Endothelial cell of umbilical vein (primary cell): ENCODE measurements at regions not wholly inside any gene's neighbourhood (a gene's known extent, or its start where the extent isn't known, plus 50 kb on each side); places are given as distances from the start of the nearest gene placed in this dataset.

Source experiments
- BruUV-seq: library from RNA; stranded (reverse); fragments of 400-500 nt; replicated peaks from 2 replicates; lab custom pipeline; 2021; lab: Mats Ljungman, UMichigan
- CTCF ChIA-PET: fragments of 300-600, 350-600 bp; sonication (Branson Sonifier 250); formaldehyde crosslinking; loops from one replicate; lab custom pipeline; 2021; ENCODE audit warnings: antibody characterized with exemption, inconsistent platforms; lab: Charles Lee
- POLR2A ChIA-PET: fragments of 300-600, 350-600 bp; sonication (Branson Sonifier 250); formaldehyde crosslinking; loops from one replicate; lab custom pipeline; 2021; ENCODE audit warnings: antibody characterized with exemption, inconsistent platforms; lab: Charles Lee
- DNase-seq: peaks from one replicate; pipeline ENCODE4 v3.0.0-alpha.2; 2011; ENCODE audit warnings: low read depth, low spot score
- FAIRE-seq: peaks from 2 replicates; lab custom pipeline; 2011; peaks lifted over from hg19 to GRCh38; lab: Jason Lieb, UNC
- H2AFZ ChIP-seq: 2 replicates; pipeline ENCODE4 v1.6.0; 2012; ENCODE audit warnings: low read depth, low read length, control low read depth, inconsistent platforms
- H3K27ac ChIP-seq: 2 replicates; pipeline ENCODE4 v1.5.1; 2011; ENCODE audit warnings: low read depth, mild to moderate bottlenecking, control low read depth, low read length, moderate library complexity; ENCODE audit not compliant: insufficient read depth
- H3K27me3 ChIP-seq, 2 experiments: 2 replicates each; pipeline versions ENCODE4 v1.6.0 to v1.6.1; 2011; ENCODE audit warnings: low read length in 2 of 2, mixed read lengths in 1 of 2; ENCODE audit not compliant: control insufficient read depth in 2 of 2, insufficient read depth in 2 of 2
- H3K36me3 ChIP-seq, 2 experiments: 2 replicates in 1 of 2; 3 replicates in 1 of 2; pipeline ENCODE4 v1.5.1; 2011; ENCODE audit warnings: low read length in 2 of 2, mild to moderate bottlenecking in 1 of 2, moderate library complexity in 1 of 2; ENCODE audit not compliant: control insufficient read depth in 2 of 2, insufficient read depth in 2 of 2; ENCODE audit errors: extremely low read depth in 1 of 2
- H3K4me1 ChIP-seq: 3 replicates; pipeline ENCODE4 v1.5.1; 2011; ENCODE audit warnings: mild to moderate bottlenecking, low read length; ENCODE audit not compliant: control insufficient read depth, insufficient read depth; ENCODE audit errors: extremely low read depth
- H3K4me2 ChIP-seq: 2 replicates; pipeline ENCODE4 v1.6.1; 2011; ENCODE audit warnings: low read length, control low read depth, mixed read lengths; ENCODE audit not compliant: insufficient read depth
- H3K4me3 ChIP-seq, 3 experiments: fragments of 200-600 bp in 1 of 3; sonication (generic), shearing (Covaris generic) in 1 of 3; replicated peaks in 1 of 3; 2 replicates each; pipeline ENCODE4 v1.5.1; 2011 to 2016; ENCODE audit warnings: control low read depth in 3 of 3, low read length in 3 of 3, mild to moderate bottlenecking in 2 of 3, inconsistent platforms in 1 of 3, low read depth in 1 of 3, moderate library complexity in 1 of 3; ENCODE audit not compliant: insufficient read depth in 1 of 3
- H3K79me2 ChIP-seq: 2 replicates; pipeline ENCODE4 v1.6.0; 2012; ENCODE audit warnings: low read length, inconsistent platforms; ENCODE audit not compliant: control insufficient read depth, insufficient read depth
- H3K9ac ChIP-seq: replicated peaks from 2 replicates; pipeline ENCODE3; 2011; ENCODE audit warnings: low read length, control low read depth; ENCODE audit not compliant: insufficient read depth; ENCODE audit errors: extremely low read depth
- H3K9me1 ChIP-seq: replicated peaks from 3 replicates; pipeline ENCODE4 v1.6.0; 2011; ENCODE audit warnings: mild to moderate bottlenecking, low read length; ENCODE audit not compliant: control insufficient read depth, insufficient read depth; ENCODE audit errors: extremely low read depth
- H3K9me3 ChIP-seq: replicated peaks from 2 replicates; pipeline ENCODE4 v1.5.1; 2012; ENCODE audit warnings: low read length, inconsistent platforms; ENCODE audit not compliant: control insufficient read depth, insufficient read depth
- H4K20me1 ChIP-seq: replicated peaks from 2 replicates; pipeline ENCODE3; 2011; ENCODE audit warnings: mild to moderate bottlenecking, low read length; ENCODE audit not compliant: control insufficient read depth, insufficient read depth; ENCODE audit errors: extremely low read depth
- EZH2 ChIP-seq: IDR thresholded peaks from 2 replicates; pipeline ENCODE4 v1.6.1; 2012; ENCODE audit warnings: borderline replicate concordance, low read depth, mild to moderate bottlenecking, moderate library complexity, low read length, inconsistent platforms; ENCODE audit not compliant: severe bottlenecking
- FOS ChIP-seq: IDR thresholded peaks from 2 replicates; pipeline ENCODE4 v1.6.1; 2011; ENCODE audit warnings: mild to moderate bottlenecking, low read length, moderate library complexity, borderline replicate concordance; ENCODE audit not compliant: insufficient read depth
- GATA2 ChIP-seq: IDR thresholded peaks from 2 replicates; pipeline ENCODE4 v1.7.0; 2011; ENCODE audit warnings: low read depth, mild to moderate bottlenecking, moderate library complexity, mixed read lengths, low read length; ENCODE audit not compliant: insufficient read length, insufficient read depth
- JUN ChIP-seq: IDR thresholded peaks from 2 replicates; pipeline ENCODE4 v1.6.1; 2011; ENCODE audit warnings: borderline replicate concordance, low read depth; ENCODE audit not compliant: insufficient read length, insufficient read depth
- MYC ChIP-seq: IDR thresholded peaks from one replicate; pipeline ENCODE4 v1.6.1; 2011; ENCODE audit warnings: mild to moderate bottlenecking, low read depth, low read length
- POLR2A ChIP-seq: IDR thresholded peaks from 2 replicates; pipeline ENCODE4 v1.6.1; 2012; ENCODE audit warnings: low read depth, mild to moderate bottlenecking, control low read depth, low read length
- POLR2AphosphoS5 ChIP-seq: IDR thresholded peaks from 2 replicates; pipeline ENCODE4 v1.6.1; 2012; ENCODE audit warnings: low read depth, mild to moderate bottlenecking, control low read depth, low read length, moderate library complexity; ENCODE audit not compliant: insufficient read depth
- dilution Hi-C: fragments of 300-500 bp; cut with MboI; formaldehyde crosslinking; loops from one replicate; pipeline ENCODE4 v1.15.0; 2019; ENCODE audit warnings: low sequenced_read_pairs; ENCODE audit not compliant: extremely low pct_ligation_motif_present
- intact Hi-C: fragments of 100-400 bp; cut with micrococcal nuclease; formaldehyde crosslinking; loops from one replicate; pipeline ENCODE4 v1.10.0; 2022
- TF ChIP-seq, protein P1 (sequence below), 2 donors: IDR thresholded peaks; 1 replicate in 1 of 2; 2 replicates in 1 of 2; pipeline ENCODE4 v1.5.1; 2011; ENCODE audit warnings: low read length in 2 of 2, mild to moderate bottlenecking in 2 of 2, moderate library complexity in 2 of 2, control low read depth in 1 of 2, inconsistent platforms in 1 of 2, low read depth in 1 of 2; ENCODE audit not compliant: insufficient read depth in 1 of 2; ENCODE audit errors: extremely low read depth in 1 of 2
- TF ChIP-seq, protein P2 (sequence below): IDR thresholded peaks from 2 replicates; pipeline ENCODE4 v1.6.1; 2011; ENCODE audit not compliant: insufficient read depth, insufficient read length

DNA sequence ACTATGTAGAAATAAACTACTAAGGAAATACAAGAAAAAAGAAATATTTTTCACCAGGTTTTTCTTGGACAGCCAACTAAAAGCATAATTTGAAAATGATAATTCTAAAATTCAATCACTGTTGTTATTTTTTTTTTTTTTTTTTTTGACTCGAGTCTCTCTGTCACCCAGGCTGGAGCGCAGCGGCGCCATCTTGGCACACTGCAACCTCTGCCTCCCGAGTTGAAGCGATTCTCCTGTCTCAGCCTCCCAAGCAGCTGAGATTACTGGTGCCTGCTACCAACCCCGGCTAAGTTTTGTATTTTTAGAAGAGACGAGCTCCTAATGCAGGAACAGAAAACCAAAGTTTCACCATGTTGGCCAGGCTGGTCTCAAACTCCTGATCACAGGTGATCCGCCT lies 122.3 kb upstream of the UGT8 start:
- Histone ChIP-seq H3K9ac (no peak overlapping the region), H3K4me2 (no peak overlapping the region), H3K9me3 (no peaks in the 10 kb centered on the region), H3K9me1 (no peaks in the 10 kb centered on the region), H4K20me1 (no peaks in the 10 kb centered on the region), H3K4me3 (no peak overlapping the region), H3K27ac (no peak overlapping the region), H3K36me3 (no peaks in the 10 kb centered on the region), H2AFZ (no peak overlapping the region), H3K4me1 (no peaks in the 10 kb centered on the region), H3K27me3 (no peaks in the 10 kb centered on the region), H3K79me2 (no peaks in the 10 kb centered on the region)
- FAIRE-seq (no peak), DNase-seq (no peak)
- CTCF ChIA-PET, result no interaction called here
- no TSS peak for BruUV-seq
- TF ChIP-seq JUN (no peak), GATA2 (no peak), FOS (no peak), MYC (no peak), POLR2A (no peak), EZH2 (no peak), POLR2AphosphoS5 (no peak)
- TF ChIP-seq, protein P1, sequence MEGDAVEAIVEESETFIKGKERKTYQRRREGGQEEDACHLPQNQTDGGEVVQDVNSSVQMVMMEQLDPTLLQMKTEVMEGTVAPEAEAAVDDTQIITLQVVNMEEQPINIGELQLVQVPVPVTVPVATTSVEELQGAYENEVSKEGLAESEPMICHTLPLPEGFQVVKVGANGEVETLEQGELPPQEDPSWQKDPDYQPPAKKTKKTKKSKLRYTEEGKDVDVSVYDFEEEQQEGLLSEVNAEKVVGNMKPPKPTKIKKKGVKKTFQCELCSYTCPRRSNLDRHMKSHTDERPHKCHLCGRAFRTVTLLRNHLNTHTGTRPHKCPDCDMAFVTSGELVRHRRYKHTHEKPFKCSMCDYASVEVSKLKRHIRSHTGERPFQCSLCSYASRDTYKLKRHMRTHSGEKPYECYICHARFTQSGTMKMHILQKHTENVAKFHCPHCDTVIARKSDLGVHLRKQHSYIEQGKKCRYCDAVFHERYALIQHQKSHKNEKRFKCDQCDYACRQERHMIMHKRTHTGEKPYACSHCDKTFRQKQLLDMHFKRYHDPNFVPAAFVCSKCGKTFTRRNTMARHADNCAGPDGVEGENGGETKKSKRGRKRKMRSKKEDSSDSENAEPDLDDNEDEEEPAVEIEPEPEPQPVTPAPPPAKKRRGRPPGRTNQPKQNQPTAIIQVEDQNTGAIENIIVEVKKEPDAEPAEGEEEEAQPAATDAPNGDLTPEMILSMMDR (IDR thresholded peaks at IDR 0.05; ENCODE audit: extremely low read depth in 1 of 2, insufficient read depth in 1 of 2, low read depth in 1 of 2, low read length in 2 of 2), result no peak
- TF ChIP-seq, protein P2, sequence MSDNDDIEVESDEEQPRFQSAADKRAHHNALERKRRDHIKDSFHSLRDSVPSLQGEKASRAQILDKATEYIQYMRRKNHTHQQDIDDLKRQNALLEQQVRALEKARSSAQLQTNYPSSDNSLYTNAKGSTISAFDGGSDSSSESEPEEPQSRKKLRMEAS, result no peak
- dilution Hi-C loops, result no loop called here
- intact Hi-C loops, result no loop called here
- POLR2A ChIA-PET, result no interaction called here
